Head of caudate nucleus (tissue), 42 donors: ENCODE measurements at regions not wholly inside any gene's neighbourhood (a gene's known extent, or its start where the extent isn't known, plus 50 kb on each side); places are given as distances from the start of the nearest gene placed in this dataset.
"Not testable (repeated sequence)": the region's sequence is repeated elsewhere in the genome, so short reads cannot be mapped to it uniquely, and the experiment has no call there.

ENCODE experiments used
- DNase-seq, 42 donors: peaks; one replicate each; pipeline versions ENCODE4 v3.0.0 to v3.0.0-alpha.2; 2020 to 2021; ENCODE audit warnings: mixed read lengths in 7 of 42
- intact Hi-C: fragments of 100-400 bp; cut with DNase I; formaldehyde crosslinking; loops from one replicate; pipeline ENCODE4 v1.15.0; 2022

DNA sequence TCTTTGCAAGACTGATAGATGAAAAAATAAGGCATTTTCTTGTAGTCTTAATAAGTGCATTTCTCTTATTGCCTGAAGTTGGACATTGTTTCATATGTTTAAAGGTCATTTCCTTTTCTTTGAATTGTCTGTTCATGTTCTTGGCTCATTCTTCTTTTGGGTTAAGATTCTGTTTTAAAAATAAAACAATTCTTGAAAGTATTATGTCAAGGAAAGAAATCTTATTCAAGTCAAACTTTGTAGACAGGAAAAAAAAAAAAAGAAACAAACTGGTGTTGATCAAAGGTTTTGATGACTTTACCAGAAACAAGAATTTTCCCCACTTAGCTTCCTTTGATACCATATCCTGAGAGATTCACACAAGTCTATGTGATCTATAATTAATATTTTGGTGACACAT lies 132.9 kb upstream of the AADACL2 start:
- DNase-seq: no peak
- intact Hi-C loops: no loop called here

DNA sequence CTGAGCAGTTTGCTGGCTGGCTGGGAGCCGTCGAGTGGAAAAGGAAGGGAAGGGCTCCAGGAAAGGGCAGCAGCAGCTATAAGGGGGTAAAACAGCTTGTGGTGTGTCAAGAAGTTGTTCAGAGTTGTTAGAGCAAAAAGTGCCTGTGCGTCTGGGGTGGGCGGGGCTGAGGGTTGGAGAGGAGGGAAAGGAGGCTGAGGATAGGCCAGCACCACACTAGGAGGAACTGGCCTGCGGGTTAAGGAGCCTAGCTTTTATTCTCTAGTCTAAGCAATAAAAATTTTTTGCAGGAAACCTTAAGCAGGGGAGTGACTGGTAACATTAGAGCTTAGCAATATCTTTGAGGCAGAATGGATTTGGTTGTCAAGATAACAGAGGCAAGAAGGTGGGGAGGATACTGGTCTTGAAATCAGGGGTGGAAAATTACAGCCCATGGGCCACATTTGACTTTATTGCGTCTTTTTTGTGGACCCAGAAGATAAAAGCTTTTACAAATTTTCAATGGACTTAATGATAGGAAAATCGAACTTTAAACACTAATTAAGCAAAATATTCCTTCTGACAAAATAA lies 134.5 kb upstream of the AADACL2 start:
- no peak for DNase-seq
- intact Hi-C loops: no loop called here

DNA sequence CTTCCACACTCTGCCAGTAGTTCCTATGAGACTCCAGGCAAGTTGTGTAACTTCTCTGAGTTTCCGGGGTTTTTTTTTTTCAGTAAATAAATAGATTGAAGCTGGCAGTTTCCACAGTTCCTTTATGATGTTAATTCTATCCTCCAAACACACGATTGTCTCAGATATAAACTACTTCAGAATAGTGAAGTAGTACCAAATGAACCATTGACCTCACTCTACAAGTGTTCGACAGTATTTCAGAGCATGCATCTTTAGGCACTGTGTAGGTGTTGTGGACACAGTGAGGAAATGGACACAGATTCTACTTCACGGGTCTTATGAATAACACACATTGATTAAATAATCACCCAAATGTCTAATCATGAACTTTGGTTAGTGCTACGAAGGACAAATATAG lies 136.1 kb upstream of the IGSF10 start:
- intact Hi-C loops: no loop called here
- no peak for DNase-seq

DNA sequence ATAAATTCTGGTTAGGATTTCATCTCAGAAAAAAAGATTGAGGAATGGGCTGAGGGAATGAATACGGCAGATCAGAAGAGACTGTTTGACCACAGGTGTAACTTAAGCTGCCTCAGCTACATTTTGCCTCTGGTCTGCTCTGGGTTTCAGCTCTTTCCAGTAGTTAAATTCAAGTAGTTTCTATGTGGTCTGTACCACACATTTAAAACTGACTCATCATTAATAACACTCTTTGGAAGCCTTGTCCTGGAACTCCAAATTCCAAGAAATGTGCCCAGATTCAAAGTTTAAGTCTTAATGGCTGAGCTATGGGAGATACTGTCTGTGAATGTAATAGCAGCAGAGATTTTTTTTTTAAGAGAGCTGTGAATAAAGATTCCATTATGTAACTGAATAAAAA lies 133.1 kb upstream of the IGSF10 start:
- intact Hi-C loops: no loop called here

DNA sequence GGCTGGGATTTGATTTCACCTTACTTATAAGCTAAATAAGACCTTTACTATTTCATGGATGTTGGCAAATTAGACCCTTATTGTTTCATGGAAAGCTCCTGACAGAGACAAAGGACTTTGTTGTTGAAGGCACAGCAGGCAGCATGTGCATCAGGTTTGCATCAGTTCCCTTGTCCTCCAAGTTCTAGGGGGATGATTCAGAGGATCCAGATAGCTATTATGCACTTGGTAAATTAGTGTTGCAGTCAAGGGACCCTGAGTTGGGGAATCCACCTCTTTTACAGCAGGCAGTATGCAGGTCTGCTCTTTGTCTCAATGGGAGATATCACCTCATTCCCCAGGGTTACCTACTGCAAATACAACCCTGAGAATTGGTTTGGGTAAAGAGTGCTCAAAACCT lies 131.4 kb upstream of the IGSF10 start:
- intact Hi-C loops: no loop called here
- DNase-seq: no peak

More for the DNA sequence above, 133.1 kb upstream of the IGSF10 start:
- no peak for DNase-seq

DNA sequence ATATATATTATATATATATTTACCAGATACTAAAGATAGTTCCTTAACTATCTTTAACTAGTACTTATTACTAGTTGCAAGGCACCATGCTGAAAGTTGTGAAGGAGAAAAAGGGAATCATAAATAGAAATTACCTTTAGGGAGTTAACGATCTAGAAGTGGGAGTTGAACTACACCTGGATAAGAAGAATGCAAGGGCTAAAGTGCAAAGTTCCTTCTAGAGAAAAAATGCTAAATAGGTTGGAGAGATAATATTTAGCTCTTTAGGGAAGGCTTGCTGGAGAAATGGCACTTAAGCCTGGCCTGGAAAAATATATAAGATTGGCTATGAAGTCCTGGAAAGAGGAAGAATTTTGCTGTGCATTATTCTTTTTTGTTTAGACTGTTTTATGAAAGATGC lies 130.6 kb upstream of the IGSF10 start:
- no peak for DNase-seq
- intact Hi-C loops: no loop called here

DNA sequence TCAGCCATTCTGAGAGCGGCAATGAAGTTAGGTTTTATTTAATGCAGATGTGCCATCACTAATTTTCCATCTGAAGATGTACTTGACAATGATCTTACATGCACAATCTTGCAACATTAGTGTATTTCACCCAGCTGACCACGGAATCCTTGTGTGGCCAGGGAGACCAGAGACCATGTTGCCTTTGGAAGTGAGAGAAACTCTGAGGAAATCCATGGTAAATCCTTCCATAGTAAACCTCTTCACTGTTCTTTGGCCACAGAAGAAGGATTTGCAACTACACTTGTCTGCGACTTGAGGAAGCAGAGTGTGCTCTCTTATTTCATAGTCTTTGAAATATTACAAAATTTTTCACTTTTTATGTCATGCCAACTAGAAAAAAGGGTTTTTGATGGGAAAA lies 128.4 kb upstream of the IGSF10 start:
- intact Hi-C loops: no loop called here
- no peak for DNase-seq

DNA sequence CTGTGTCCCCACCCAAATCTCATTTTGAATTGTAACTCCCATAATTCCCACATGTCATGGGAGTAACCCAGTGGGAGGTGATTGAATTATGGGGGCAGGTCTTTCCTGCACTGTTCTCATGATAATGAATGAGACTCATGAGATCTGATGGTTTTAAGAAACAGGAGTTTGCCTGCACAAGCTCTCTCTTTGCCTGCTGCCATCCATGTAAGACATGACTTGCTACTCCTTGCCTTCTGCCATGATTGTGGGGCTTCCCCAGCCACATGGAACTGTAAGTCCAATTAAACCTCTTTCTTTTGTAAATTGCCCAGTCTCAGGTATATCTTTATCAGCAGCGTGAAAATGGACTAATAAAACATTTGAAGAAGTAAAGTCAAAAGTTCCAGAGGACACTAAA lies 126.8 kb upstream of the IGSF10 start:
- intact Hi-C loops, DNase-seq: not testable (repeated sequence)

DNA sequence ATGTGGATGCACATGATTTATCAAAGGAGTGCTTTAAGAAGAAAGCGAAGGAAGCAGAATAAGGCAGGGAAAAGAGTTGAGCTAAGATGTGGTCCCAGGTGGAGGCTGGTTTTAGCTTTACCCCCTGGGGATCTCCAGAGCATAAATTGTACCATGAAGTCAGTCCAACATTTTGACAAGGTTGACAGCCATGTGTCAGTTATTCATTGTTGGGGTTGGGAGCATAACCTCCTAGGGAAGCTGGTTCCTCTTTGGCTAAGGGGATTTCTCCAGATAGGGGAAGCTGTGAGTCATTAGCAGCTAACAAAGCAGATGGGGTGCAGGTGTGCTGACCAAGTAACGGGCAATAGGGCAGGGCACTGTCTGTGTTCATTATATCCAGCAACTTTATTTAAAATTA lies 123.7 kb upstream of the IGSF10 start:
- intact Hi-C loops: no loop called here
- DNase-seq: no peak

DNA sequence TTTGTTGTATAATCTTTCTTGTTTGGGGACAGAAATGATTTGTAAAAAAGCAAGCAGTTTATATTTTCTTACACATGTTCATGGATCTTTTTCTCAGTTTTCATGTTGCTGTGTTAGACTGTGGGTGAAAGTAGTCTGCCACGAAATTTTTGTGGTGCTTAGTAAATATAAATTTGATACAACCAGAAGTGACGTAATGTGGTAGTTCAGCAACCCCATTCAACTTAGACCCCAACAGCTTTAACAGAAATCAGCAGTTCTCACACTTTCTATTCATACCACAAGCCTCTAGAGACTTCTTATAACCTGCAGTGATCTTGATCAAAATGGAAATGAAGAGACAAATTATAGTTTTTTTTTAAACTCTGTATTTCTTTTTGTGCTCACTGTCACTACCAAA lies 120.2 kb upstream of the IGSF10 start:
- intact Hi-C loops: no loop called here
- no peak for DNase-seq

DNA sequence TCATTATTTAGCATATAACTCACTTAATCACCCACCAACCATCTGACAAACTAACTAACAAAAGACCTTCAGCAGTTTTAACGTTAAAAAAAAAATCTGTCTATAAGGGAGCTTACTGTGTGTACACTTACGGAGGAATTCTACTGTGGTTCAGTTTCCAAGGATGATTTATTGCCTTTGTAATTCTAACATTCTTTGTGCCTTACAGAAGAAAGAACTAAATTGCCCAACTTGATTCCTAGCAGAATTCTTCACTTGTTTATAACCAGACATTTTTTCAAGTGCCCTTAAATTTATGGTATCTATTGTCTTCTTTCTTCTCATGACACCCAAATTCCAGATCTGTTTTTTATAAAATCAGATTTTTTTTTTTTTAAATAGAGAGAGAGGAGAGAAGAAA lies 119.7 kb upstream of the IGSF10 start:
- intact Hi-C loops: no loop called here
- no peak for DNase-seq

DNA sequence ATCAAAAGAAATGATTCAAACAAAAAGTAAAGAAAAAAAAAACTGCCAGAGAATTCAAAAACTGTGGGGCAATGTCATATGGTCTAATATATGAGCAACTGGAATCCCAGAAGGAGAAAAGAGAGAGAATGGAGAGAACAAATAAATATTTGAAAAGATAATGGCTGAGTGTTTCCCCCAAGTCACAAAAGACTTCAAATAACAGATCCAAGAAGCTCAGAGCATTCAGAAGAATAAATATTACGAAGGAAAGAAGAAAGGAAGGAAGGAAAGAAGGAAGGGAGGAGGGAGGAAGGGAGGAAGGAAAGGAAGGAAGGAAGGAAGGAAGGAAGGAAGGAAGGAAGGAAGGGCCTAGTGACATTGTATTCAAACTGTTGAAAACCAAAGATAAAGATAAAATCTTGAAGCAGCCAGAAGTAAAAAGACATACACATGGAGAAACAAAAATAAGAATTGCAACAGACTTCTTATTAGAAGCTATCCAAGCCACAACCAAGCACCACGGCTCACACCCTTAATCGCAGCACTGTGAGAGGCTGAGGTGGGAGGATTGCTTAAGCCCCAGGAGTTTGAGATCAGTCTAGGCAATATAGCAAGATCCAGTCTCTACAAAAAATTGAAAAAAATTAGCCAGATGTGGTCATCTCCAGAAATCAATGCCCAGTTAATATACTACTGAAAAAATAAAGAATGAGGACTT lies 118.9 kb upstream of the IGSF10 start:
- no peak for DNase-seq
- intact Hi-C loops: no loop called here

DNA sequence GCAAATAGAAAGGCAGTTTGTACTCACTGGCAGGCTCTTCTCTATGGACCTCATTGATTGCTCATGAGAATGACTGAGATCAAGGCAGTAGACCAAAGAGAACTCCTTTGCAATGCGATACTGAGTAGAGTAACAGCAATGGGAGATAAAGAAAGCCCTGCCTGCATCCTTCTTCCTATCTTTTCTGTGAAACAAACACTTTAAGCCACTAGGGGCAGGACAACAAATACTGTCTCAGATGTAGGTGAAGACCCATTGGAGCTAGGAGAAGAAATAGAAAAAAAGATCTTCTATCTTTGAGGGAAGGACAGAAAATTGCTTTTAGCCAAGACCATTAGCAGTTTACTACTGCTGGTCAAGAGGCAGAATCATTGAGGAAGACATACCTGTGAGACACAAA lies 117.6 kb upstream of the IGSF10 start:
- intact Hi-C loops: no loop called here
- no peak for DNase-seq

DNA sequence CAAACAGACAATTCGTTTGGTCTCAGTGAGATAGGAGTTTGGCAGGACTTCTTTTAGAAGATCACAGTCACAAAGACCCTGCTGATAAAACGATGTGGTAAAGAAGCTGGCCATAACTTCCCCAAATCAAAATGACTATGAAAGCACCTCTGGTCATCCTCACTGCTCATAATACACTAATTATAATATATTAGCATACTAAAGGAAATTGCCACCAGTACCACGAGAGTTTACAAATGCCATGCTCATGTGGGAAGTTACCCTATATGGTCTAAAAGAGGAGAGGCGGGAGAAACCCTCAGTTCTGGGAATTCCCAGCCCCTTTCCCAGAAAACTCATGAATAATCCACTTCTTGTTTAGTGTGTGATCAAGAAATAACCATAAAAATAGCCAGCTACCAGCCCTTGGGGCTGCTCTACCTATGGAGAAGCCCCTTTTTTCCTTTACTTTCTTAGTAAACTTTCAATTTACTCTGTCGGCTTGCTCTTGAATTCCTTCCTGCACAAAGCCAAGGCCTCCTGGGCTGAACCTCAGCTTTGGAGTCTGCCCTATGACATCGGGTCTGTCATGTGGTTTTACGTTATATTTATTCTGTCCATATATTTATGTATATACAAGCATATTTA lies 115.8 kb upstream of the IGSF10 start:
- intact Hi-C loops: no loop called here
- no peak for DNase-seq

DNA sequence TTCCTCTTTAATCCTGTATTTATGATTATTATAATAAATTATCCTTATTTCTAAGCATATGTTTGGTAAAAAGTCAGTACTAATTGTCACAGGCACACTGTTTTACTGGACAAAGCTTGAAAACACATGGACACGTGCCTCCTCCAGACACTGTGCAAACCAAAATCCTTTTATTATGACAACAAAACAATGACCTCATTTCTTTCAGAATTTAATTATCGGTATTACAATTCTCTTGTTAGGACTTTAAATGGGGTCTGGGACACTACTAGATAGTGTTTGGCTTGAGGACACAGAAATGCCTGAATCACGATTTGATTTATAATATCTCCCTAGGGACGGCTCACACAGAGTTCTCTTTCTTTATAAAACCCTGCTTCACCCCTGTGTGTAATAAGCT lies 107.3 kb upstream of the IGSF10 start:
- no peak for DNase-seq

DNA sequence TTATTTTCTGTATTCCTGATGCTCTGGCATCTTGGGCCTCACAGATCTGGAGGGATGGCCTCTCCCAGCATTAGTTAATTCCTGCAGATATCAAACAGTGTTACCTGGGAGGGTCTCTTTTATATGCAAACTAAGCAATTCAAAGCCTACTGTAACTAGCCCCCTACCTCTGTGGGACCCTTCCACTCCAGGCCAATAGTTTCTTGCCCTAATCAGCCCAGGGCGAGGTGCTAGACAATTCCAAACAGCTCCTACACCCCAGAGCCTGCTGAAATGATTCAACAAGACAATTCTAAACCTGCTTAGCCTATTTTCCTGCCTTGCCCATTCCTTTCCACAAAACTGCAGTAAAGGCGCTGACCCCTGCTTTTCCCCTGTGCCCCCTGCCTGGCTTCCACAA lies 106.6 kb upstream of the IGSF10 start:
- intact Hi-C loops: no loop called here
- no peak for DNase-seq

More for the DNA sequence above, 107.3 kb upstream of the IGSF10 start:
- intact Hi-C loops: no loop called here

DNA sequence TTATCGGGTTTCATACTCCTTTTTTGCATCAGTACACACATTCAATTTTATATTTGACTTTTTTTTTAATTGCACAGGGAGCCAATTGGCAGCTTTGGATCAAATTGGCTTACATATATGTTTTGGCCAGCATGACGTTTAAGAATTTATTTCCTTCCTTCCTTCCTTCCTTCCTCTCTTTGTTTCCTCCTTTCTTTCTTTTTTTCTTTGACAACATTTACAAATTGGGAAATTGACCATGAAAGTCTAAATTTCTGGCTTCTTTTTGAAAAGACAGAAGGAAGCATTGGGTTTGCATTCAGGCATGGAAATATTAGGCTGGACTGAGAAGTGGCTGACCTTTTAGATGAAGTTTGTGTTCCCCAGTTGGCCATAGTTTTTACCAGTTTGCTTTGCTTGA lies 103.4 kb upstream of the IGSF10 start:
- DNase-seq: no peak
- intact Hi-C loops: no loop called here

DNA sequence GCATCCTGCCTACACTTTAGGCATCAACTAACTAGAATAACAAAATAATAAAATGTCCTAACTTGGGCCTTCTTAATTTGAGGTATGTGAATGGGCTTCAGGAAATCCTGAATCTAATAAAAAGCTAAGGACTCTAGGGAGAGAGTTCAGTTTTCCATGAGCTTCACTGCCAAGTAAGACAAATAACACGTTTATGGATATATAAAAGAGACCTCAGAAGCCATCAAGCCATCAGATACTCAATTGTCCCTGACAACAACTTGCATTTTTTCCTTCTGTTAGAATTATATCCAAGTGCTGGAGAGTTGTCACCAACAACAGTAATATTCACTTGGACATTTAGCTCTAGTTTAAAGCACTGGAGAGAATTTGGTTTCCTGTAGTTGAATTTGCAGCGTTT lies 102.4 kb upstream of the IGSF10 start:
- intact Hi-C loops: no loop called here
- DNase-seq: no peak

DNA sequence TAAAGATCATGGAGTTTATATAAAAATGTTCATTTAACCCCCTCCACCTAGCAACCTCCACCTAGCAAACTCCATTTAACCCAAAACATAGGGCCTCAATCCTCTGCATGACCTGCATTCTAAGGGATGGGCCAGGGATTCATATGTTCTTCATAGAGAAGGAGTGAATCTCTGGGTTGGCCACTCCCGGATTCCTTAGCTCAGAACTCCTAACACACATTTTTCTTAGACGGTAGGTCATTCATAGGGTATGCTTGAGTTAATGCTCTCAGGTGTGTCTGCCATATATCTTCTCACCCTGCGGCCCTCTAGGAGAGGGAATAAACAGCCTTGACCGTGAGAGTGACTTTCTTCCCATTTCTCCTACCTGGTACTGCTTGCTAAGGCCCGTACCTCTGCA lies 102.0 kb upstream of the IGSF10 start:
- DNase-seq: no peak
- intact Hi-C loops: no loop called here

DNA sequence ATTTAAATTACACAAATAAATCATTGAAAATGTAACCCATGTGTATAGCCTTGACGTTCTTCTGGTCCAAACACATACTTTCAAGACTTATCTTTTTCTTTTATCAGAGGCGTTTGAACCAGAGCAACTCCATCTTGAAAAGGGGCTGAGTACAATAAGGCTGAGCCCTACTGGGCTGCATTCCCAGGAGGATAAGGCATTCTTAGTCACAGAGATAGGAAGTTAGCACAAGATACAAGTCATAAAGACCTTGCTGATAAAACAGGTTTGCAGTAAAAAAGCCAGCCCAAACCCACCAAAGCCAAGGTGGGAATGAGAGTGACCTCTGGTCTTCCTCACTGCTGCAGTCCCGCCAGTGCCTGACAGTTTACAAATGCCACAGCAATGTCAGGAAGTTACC lies 101.0 kb upstream of the IGSF10 start:
- intact Hi-C loops: no loop called here

DNA sequence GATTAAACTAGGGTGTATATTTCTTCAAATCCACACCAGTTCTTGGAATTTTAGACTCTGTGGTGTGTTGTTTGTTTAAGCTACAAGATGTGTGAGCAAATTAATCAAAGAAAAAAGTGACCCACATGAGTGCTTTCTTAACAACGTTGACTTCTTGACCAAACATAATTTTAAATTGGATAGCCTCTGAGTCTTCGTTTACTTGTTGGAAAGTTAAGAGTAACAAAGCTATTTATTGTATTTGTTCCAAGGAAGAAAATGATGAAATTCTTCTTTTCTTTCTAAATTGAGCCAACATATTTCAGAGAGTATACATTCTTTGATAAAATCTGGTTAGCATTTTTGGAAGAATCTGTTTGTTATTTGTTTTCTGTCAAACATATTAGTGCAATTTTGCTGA lies 99.9 kb upstream of the IGSF10 start:
- no peak for DNase-seq
- intact Hi-C loops: no loop called here

More for the DNA sequence above, 101.0 kb upstream of the IGSF10 start:
- no peak for DNase-seq
